ENCODE measurements at regions not wholly inside any gene's neighbourhood (a gene's known extent, or its start where the extent isn't known, plus 50 kb on each side); places are given as distances from the start of the nearest gene placed in this dataset.

DNA sequence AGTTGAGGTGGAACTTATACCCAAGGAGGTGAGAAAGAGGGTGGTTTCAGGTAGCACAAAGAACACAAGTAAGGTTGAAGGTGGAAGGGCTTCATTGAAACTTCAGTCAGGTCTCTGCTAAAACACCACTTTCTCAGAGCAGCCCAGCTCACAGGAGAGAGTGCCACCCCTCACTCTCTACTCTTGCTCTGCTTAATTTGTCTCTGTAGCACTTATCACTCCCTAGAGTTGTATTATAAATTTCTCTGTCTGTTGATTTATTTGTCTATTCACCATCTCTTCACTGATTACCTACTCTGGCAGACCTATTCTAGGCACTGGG is 353.8 kb upstream of the CNR1 start:
- TF ChIP-seq EZH2phosphoT487 (IDR thresholded peaks at IDR 0.05): no peak
- TF ChIP-seq, protein P1, sequence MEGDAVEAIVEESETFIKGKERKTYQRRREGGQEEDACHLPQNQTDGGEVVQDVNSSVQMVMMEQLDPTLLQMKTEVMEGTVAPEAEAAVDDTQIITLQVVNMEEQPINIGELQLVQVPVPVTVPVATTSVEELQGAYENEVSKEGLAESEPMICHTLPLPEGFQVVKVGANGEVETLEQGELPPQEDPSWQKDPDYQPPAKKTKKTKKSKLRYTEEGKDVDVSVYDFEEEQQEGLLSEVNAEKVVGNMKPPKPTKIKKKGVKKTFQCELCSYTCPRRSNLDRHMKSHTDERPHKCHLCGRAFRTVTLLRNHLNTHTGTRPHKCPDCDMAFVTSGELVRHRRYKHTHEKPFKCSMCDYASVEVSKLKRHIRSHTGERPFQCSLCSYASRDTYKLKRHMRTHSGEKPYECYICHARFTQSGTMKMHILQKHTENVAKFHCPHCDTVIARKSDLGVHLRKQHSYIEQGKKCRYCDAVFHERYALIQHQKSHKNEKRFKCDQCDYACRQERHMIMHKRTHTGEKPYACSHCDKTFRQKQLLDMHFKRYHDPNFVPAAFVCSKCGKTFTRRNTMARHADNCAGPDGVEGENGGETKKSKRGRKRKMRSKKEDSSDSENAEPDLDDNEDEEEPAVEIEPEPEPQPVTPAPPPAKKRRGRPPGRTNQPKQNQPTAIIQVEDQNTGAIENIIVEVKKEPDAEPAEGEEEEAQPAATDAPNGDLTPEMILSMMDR (IDR thresholded peaks at IDR 0.05): no peak
- TF ChIP-seq EZH2 (IDR thresholded peaks at IDR 0.05): no peak

Measured in neural progenitor cell (in vitro differentiated cells).